ENCODE measurements at regions not wholly inside any gene's neighbourhood (a gene's known extent, or its start where the extent isn't known, plus 50 kb on each side); places are given as distances from the start of the nearest gene placed in this dataset.

DNA sequence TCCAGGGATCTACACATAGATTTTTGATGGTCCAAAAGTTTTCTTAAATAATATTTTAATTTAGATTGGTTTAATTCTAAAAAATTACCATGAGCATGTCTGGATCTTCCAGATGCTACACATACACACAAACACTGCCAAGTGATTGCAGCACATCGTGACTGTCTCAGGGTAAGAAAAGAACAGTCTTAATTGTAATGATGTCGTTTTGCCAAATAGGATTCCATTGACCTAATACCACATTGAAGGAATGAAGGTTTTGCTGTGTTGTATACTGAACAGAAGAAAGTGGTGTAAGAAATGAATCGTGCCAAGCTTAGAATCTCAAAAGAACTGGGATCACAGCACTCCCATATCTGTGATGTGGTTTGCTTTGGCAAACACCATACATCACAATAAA is 633.3 kb upstream of the CAMK1G start:
- TF ChIP-seq TAF1 (IDR thresholded peaks at IDR 0.05; ENCODE audit: borderline replicate concordance, insufficient read depth, low read length) (no peak), SIN3A (IDR thresholded peaks at IDR 0.05; ENCODE audit: borderline replicate concordance, insufficient read depth, low read length) (no peak), POLR2AphosphoS5 (IDR thresholded peaks at IDR 0.05; ENCODE audit: low read depth, low read length) (no peak), FOXP2 (optimal IDR thresholded peaks at IDR 0.05; ENCODE audit: borderline replicate concordance, extremely low read depth, extremely low read length, insufficient read depth) (no peak)
- TF ChIP-seq, protein P1, sequence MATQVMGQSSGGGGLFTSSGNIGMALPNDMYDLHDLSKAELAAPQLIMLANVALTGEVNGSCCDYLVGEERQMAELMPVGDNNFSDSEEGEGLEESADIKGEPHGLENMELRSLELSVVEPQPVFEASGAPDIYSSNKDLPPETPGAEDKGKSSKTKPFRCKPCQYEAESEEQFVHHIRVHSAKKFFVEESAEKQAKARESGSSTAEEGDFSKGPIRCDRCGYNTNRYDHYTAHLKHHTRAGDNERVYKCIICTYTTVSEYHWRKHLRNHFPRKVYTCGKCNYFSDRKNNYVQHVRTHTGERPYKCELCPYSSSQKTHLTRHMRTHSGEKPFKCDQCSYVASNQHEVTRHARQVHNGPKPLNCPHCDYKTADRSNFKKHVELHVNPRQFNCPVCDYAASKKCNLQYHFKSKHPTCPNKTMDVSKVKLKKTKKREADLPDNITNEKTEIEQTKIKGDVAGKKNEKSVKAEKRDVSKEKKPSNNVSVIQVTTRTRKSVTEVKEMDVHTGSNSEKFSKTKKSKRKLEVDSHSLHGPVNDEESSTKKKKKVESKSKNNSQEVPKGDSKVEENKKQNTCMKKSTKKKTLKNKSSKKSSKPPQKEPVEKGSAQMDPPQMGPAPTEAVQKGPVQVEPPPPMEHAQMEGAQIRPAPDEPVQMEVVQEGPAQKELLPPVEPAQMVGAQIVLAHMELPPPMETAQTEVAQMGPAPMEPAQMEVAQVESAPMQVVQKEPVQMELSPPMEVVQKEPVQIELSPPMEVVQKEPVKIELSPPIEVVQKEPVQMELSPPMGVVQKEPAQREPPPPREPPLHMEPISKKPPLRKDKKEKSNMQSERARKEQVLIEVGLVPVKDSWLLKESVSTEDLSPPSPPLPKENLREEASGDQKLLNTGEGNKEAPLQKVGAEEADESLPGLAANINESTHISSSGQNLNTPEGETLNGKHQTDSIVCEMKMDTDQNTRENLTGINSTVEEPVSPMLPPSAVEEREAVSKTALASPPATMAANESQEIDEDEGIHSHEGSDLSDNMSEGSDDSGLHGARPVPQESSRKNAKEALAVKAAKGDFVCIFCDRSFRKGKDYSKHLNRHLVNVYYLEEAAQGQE (IDR thresholded peaks at IDR 0.05; ENCODE audit: insufficient read depth in 1 of 2, low read depth in 2 of 2, low read length in 2 of 2) = no peak

All from PFSK-1 (cell line).